GM23338 (cell line): ENCODE measurements at regions not wholly inside any gene's neighbourhood (a gene's known extent, or its start where the extent isn't known, plus 50 kb on each side); places are given as distances from the start of the nearest gene placed in this dataset.
A peak's percentile ranks its signal among the peaks of the same experiment; 100 is the strongest.

Experiments
- ATAC-seq: fragments of 200-7000 bp; cut with Tn5 transposase; 3 replicates; pipeline ENCODE4 v1.9.1; 2020
- DNase-seq: peaks from one replicate; pipeline ENCODE4 v3.0.0-alpha.2; 2015; ENCODE audit warnings: low spot score
- H2AFZ ChIP-seq: fragments of 200-600 bp; sonication (generic); 2 replicates; pipeline ENCODE4 v1.8.0; 2016; ENCODE audit warnings: antibody characterized with exemption, mild to moderate bottlenecking, moderate library complexity
- H3F3A ChIP-seq: fragments of 200-600 bp; sonication (generic); replicated peaks from 2 replicates; pipeline ENCODE4 v1.8.0; 2017; ENCODE audit warnings: antibody characterized with exemption, mixed run types, low read depth
- H3K27ac ChIP-seq: fragments of 200-600 bp; sonication (generic); 2 replicates; pipeline ENCODE4 v1.6.1; 2016; ENCODE audit warnings: low read depth
- H3K27me3 ChIP-seq: fragments of 200-600 bp; sonication (generic); 2 replicates; pipeline ENCODE4 v1.8.0; 2016; ENCODE audit warnings: mild to moderate bottlenecking, mixed run types, moderate library complexity; ENCODE audit not compliant: insufficient read depth
- H3K36me3 ChIP-seq: fragments of 200-600 bp; sonication (generic); 2 replicates; pipeline ENCODE4 v1.8.0; 2016; ENCODE audit warnings: mild to moderate bottlenecking; ENCODE audit not compliant: insufficient read depth
- H3K4me1 ChIP-seq: fragments of 200-600 bp; sonication (generic); 2 replicates; pipeline ENCODE4 v1.8.0; 2016; ENCODE audit warnings: mild to moderate bottlenecking, moderate library complexity; ENCODE audit not compliant: insufficient read depth
- H3K4me2 ChIP-seq: fragments of 200-600 bp; sonication (generic); 2 replicates; pipeline ENCODE4 v1.7.1; 2017; ENCODE audit warnings: mixed run types
- H3K4me3 ChIP-seq: fragments of 200-600 bp; sonication (generic); 2 replicates; pipeline ENCODE4 v1.6.1; 2016; ENCODE audit warnings: mixed run types
- H3K79me2 ChIP-seq: fragments of 200-600 bp; sonication (generic); replicated peaks from 2 replicates; pipeline ENCODE4 v1.8.0; 2017; ENCODE audit warnings: mild to moderate bottlenecking; ENCODE audit not compliant: insufficient read depth
- H3K9me2 ChIP-seq: fragments of 200-600 bp; sonication (generic); 2 replicates; pipeline ENCODE4 v1.8.0; 2017; ENCODE audit not compliant: insufficient read depth
- H4K20me1 ChIP-seq: fragments of 200-600 bp; sonication (generic); replicated peaks from 2 replicates; pipeline ENCODE4 v1.8.0; 2017; ENCODE audit warnings: mild to moderate bottlenecking; ENCODE audit not compliant: insufficient read depth
- H3K27ac Mint-ChIP-seq: 2 replicates; pipeline ENCODE4 v1.8.0; 2020; ENCODE audit warnings: inconsistent platforms, mild to moderate bottlenecking, moderate library complexity, mixed read lengths
- H3K27me3 Mint-ChIP-seq: 3 replicates; pipeline ENCODE4 v1.8.0; 2022; ENCODE audit warnings: low read depth, mild to moderate bottlenecking, moderate library complexity, mixed read lengths, inconsistent platforms; ENCODE audit not compliant: insufficient read depth, poor library complexity
- H3K36me3 Mint-ChIP-seq: 3 replicates; pipeline ENCODE4 v1.8.0; 2021; ENCODE audit warnings: low read depth, mild to moderate bottlenecking, inconsistent platforms, moderate library complexity, mixed read lengths
- H3K4me1 Mint-ChIP-seq: 3 replicates; pipeline ENCODE4 v1.8.0; 2020; ENCODE audit warnings: mild to moderate bottlenecking, inconsistent platforms, mixed read lengths
- H3K4me3 Mint-ChIP-seq: 3 replicates; pipeline ENCODE4 v1.8.0; 2021; ENCODE audit warnings: moderate library complexity, mild to moderate bottlenecking, inconsistent platforms, mixed read lengths
- H3K9me3 Mint-ChIP-seq: 3 replicates; pipeline ENCODE4 v1.8.0; 2020; ENCODE audit warnings: moderate library complexity, mild to moderate bottlenecking, inconsistent platforms, mixed read lengths
- CREB1 ChIP-seq: fragments of 250-450 bp; sonication (Bioruptor Pico); IDR thresholded peaks from 2 replicates; pipeline ENCODE4 v1.5.0; 2020; ENCODE audit warnings: low read depth, mild to moderate bottlenecking, moderate library complexity
- EZH2phosphoT487 ChIP-seq: fragments of 200-600 bp; sonication (generic); IDR thresholded peaks from one replicate; pipeline ENCODE4 v1.8.1; 2018; ENCODE audit warnings: antibody characterized with exemption; ENCODE audit not compliant: unreplicated experiment
- REST ChIP-seq: IDR thresholded peaks from one replicate; pipeline ENCODE4 v1.6.1; 2018; ENCODE audit warnings: antibody characterized with exemption; ENCODE audit not compliant: unreplicated experiment
- ZNF462 ChIP-seq: fragments of 250-450 bp; sonication (Bioruptor Pico); IDR thresholded peaks from 2 replicates; pipeline ENCODE4 v1.5.0; 2020; ENCODE audit warnings: mild to moderate bottlenecking, moderate library complexity
- TF ChIP-seq, protein P1 (sequence below): IDR thresholded peaks from 2 replicates; pipeline ENCODE4 v1.6.1; 2016; ENCODE audit warnings: antibody characterized with exemption

DNA sequence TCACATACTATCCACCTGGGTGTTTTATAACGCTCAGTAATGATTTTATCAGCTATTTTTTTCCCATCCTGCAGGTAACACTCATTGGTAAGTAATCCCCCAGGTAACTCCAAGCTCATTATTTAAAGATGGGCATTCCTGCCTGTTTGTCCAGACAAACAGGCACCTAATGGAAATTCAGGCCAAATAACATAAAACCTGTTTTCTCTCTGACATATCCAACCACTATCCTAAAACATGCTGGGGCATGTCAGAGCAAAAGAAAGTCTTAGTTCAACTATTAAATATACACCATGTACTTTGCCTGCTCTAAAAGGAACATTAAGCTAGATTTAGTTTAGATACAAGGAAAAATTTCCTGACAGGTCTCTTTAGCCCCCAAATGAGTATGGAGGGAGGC lies 987.7 kb downstream of the TTLL7 start:
- Histone ChIP-seq H4K20me1 (no peaks in the 10 kb centered on the region), H3K4me1 (peaks cover 10% of the 10 kb centered on the region), H3F3A (no peaks in the 10 kb centered on the region), H3K79me2 (no peaks in the 10 kb centered on the region), H2AFZ (no peak overlapping the region), H3K4me3 (no peak overlapping the region), H3K27ac (no peak overlapping the region), H3K36me3 (no peaks in the 10 kb centered on the region), H3K9me2 (no peaks in the 10 kb centered on the region), H3K4me2 (no peak overlapping the region), H3K27me3 (no peaks in the 10 kb centered on the region)
- Mint-ChIP-seq H3K4me3 (no peak overlapping the region), H3K27ac (0 out of 2 replicates have a peak overlapping the region, but pooled peaks have one; percentile 14), H3K27me3 (no peaks in the 10 kb centered on the region), H3K4me1 (peaks cover 26% of the 10 kb centered on the region), H3K9me3 (peaks cover 4% of the 10 kb centered on the region; the same call in 2 of the 3 replicates), H3K36me3 (no peaks in the 10 kb centered on the region)
- ATAC-seq: no peak
- TF ChIP-seq REST: no peak
- TF ChIP-seq ZNF462 (CRISPR knock-in tag): no peak
- TF ChIP-seq CREB1: no peak
- TF ChIP-seq, protein P1, sequence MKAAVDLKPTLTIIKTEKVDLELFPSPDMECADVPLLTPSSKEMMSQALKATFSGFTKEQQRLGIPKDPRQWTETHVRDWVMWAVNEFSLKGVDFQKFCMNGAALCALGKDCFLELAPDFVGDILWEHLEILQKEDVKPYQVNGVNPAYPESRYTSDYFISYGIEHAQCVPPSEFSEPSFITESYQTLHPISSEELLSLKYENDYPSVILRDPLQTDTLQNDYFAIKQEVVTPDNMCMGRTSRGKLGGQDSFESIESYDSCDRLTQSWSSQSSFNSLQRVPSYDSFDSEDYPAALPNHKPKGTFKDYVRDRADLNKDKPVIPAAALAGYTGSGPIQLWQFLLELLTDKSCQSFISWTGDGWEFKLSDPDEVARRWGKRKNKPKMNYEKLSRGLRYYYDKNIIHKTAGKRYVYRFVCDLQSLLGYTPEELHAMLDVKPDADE: no peak
- TF ChIP-seq EZH2phosphoT487: no peak
- no peak for DNase-seq
